K562 (cell line): ENCODE measurements at regions not wholly inside any gene's neighbourhood (a gene's known extent, or its start where the extent isn't known, plus 50 kb on each side); places are given as distances from the start of the nearest gene placed in this dataset.

Experiments
- ATAC-seq: fragments of 200-7000 bp; cut with Tn5 transposase; 3 replicates; pipeline ENCODE4 v1.9.1; 2020; ENCODE audit warnings: moderate library complexity
- BruUV-seq: library from RNA; stranded (reverse); fragments of 400-500 nt; replicated peaks from 2 replicates; lab custom pipeline; 2021; lab: Mats Ljungman, UMichigan
- CTCF ChIA-PET: fragments of 300-600 bp; formaldehyde crosslinking; extraction: SDS; loops from one replicate; lab custom pipeline; 2021; ENCODE audit warnings: low intra/inter-chr PET ratio; lab: Yijun Ruan, JAX
- POLR2A ChIA-PET: fragments of 300-600, 350-650 bp; sonication (Branson Sonifier 250); formaldehyde crosslinking; extraction: SDS; loops from one replicate; lab custom pipeline; 2021; ENCODE audit warnings: antibody characterized with exemption, inconsistent platforms; lab: Yijun Ruan, JAX
- DNase-seq, 4 experiments: peaks; one replicate each; pipeline versions ENCODE4 v3.0.0 to v3.0.0-alpha.2; 2011 to 2018; ENCODE audit warnings: low spot score in 3 of 4, mixed read lengths in 3 of 4; ENCODE audit errors: extremely low read depth in 1 of 4
- FAIRE-seq: peaks from 2 replicates; lab custom pipeline; 2011; peaks lifted over from hg19 to GRCh38; lab: Jason Lieb, UNC
- H2AFZ ChIP-seq: 2 replicates; pipeline ENCODE4 v1.6.0; 2011; ENCODE audit warnings: low read depth, low read length, control low read depth, inconsistent platforms
- H3K27ac ChIP-seq: fragments of 200-600 bp; 3 replicates; pipeline ENCODE4 v1.8.0; 2011; ENCODE audit warnings: low read depth, mild to moderate bottlenecking, control low read depth, inconsistent platforms, low read length, moderate library complexity, mixed read lengths; ENCODE audit errors: extremely low read depth
- H3K27me3 ChIP-seq, 2 experiments: fragments of 300-600 bp in 1 of 2; 2 replicates in 1 of 2; 3 replicates in 1 of 2; pipeline versions ENCODE4 v1.6.0 to v1.8.0; 2011; ENCODE audit warnings: inconsistent platforms in 2 of 2, low read length in 2 of 2, mild to moderate bottlenecking in 1 of 2, mixed read lengths in 1 of 2, moderate library complexity in 1 of 2; ENCODE audit not compliant: control insufficient read depth in 2 of 2, insufficient read depth in 2 of 2
- H3K36me3 ChIP-seq: fragments of 300-600 bp; 3 replicates; pipeline ENCODE4 v1.8.0; 2011; ENCODE audit warnings: mild to moderate bottlenecking, low read length, inconsistent platforms; ENCODE audit not compliant: control insufficient read depth, insufficient read depth
- H3K4me1 ChIP-seq, 2 experiments: fragments of 200-600 bp in 1 of 2; replicated peaks in 1 of 2; 2 replicates in 1 of 2; 3 replicates in 1 of 2; pipeline versions ENCODE4 v1.5.1 to v1.8.0; 2011; ENCODE audit warnings: inconsistent platforms in 2 of 2, low read length in 2 of 2, mild to moderate bottlenecking in 1 of 2, mixed read lengths in 1 of 2, moderate library complexity in 1 of 2; ENCODE audit not compliant: control insufficient read depth in 2 of 2, insufficient read depth in 2 of 2
- H3K4me2 ChIP-seq: 2 replicates; pipeline ENCODE4 v1.6.1; 2011; ENCODE audit warnings: low read length, control low read depth, inconsistent platforms, mixed read lengths; ENCODE audit not compliant: insufficient read depth
- H3K4me3 ChIP-seq: fragments of 200-600 bp; sonication (generic), shearing (Covaris generic); 2 replicates; pipeline ENCODE4 v1.5.1; 2016; ENCODE audit warnings: control low read depth, inconsistent platforms
- H3K79me2 ChIP-seq: fragments of 200-600 bp; 3 replicates; pipeline ENCODE4 v1.8.0; 2011; ENCODE audit warnings: low read length, inconsistent platforms; ENCODE audit not compliant: control insufficient read depth, insufficient read depth
- H3K9ac ChIP-seq, 2 experiments: 2 replicates each; pipeline versions ENCODE4 v1.6.0 to v1.6.1; 2011; ENCODE audit warnings: low read depth in 2 of 2, low read length in 2 of 2, control low read depth in 1 of 2, inconsistent platforms in 1 of 2, mild to moderate bottlenecking in 1 of 2, mixed read lengths in 1 of 2; ENCODE audit not compliant: insufficient read depth in 1 of 2
- H3K9me1 ChIP-seq: one replicate; pipeline ENCODE4 v1.6.0; 2011; ENCODE audit warnings: inconsistent platforms, mild to moderate bottlenecking, low read length, moderate library complexity; ENCODE audit not compliant: control insufficient read depth, insufficient read depth
- H3K9me3 ChIP-seq: replicated peaks from 2 replicates; pipeline ENCODE4 v1.5.1; 2011; ENCODE audit warnings: low read depth, low read length, inconsistent platforms; ENCODE audit not compliant: control insufficient read depth, insufficient read depth
- H4K20me1 ChIP-seq: replicated peaks from 2 replicates; pipeline ENCODE4 v1.6.1; 2011; ENCODE audit warnings: low read length, inconsistent platforms, mixed read lengths; ENCODE audit not compliant: control insufficient read depth, insufficient read depth
- HIVEP1 ChIP-seq: fragments of 250-450 bp; sonication (Bioruptor Pico); IDR thresholded peaks from 2 replicates; pipeline ENCODE4 v1.4.0; 2020; ENCODE audit warnings: mild to moderate bottlenecking
- HNRNPH1 ChIP-seq: fragments of 200-400 bp; formaldehyde crosslinking; optimal IDR thresholded peaks from 2 replicates; pipeline ENCODE3; 2017; ENCODE audit warnings: low read depth, mild to moderate bottlenecking, low read length, moderate library complexity
- RERE ChIP-seq: sonication (generic); formaldehyde crosslinking; IDR thresholded peaks from 2 replicates; pipeline ENCODE4 v1.8.0; 2023; ENCODE audit warnings: missing genetic modification reagents, mild to moderate bottlenecking, borderline replicate concordance
- TCF15 ChIP-seq: fragments of 250-450 bp; sonication (Bioruptor Pico); IDR thresholded peaks from 2 replicates; pipeline ENCODE4 v1.8.0; 2022; ENCODE audit warnings: moderate library complexity, mild to moderate bottlenecking, inconsistent platforms
- ZNF57 ChIP-seq: fragments of 450-650 bp; formaldehyde crosslinking; IDR thresholded peaks from 2 replicates; pipeline ENCODE4 v1.4.0; 2020; ENCODE audit warnings: mild to moderate bottlenecking, moderate library complexity
- WGBS: fragments of 100-300 bp; shearing (Covaris generic); methylation state at CpG from one replicate; pipeline ENCODE4 v1.1.6; 2016; ENCODE audit warnings: low coverage, mixed read lengths; ENCODE audit not compliant: insufficient coverage; ENCODE audit errors: missing lambda C conversion rate; 5-methylcytosine and 5-hydroxymethylcytosine counted together
- in situ Hi-C: fragments of 300-500 bp; cut with MboI; formaldehyde crosslinking; loops from 4 replicates; pipeline ENCODE4 v1.15.0; 2018; ENCODE audit warnings: inconsistent platforms, mixed read lengths
- intact Hi-C: fragments of 100-400 bp; cut with micrococcal nuclease; formaldehyde crosslinking; loops from 2 replicates; pipeline ENCODE4 v1.14.2; 2022

- H3K9ac ChIP-seq: no peak overlapping the region
- no peak overlapping the region for H3K4me3 ChIP-seq
- H2AFZ ChIP-seq: no peak overlapping the region
- H4K20me1 ChIP-seq: no peaks in the 10 kb centered on the region
- POLR2A ChIA-PET: no interaction called here
- H3K4me2 ChIP-seq: no peak overlapping the region
- no peak overlapping the region for H3K27ac ChIP-seq
- DNase-seq: no peak
- WGBS: 2% methylated on average over 10 of the region's 10 CpGs
- no peaks in the 10 kb centered on the region for H3K79me2 ChIP-seq
- no peak for ATAC-seq
- intact Hi-C loops: no loop called here
- H3K9me1 ChIP-seq: no peaks in the 10 kb centered on the region
- no peaks in the 10 kb centered on the region for H3K36me3 ChIP-seq
- BruUV-seq: no TSS peak
- in situ Hi-C loops: no loop called here
- H3K9me3 ChIP-seq: no peaks in the 10 kb centered on the region
- H3K4me1 ChIP-seq: no peaks in the 10 kb centered on the region
- TF ChIP-seq ZNF57 (CRISPR knock-in tag) (no peak), HNRNPH1 (no peak), HIVEP1 (no peak)
- CTCF ChIA-PET: no interaction called here
- H3K27me3 ChIP-seq: no peaks in the 10 kb centered on the region
- no peak for FAIRE-seq
These were observed 399.9 kb upstream of the CDH11 start for GRCh38 chr16:65521633-65522328.

- H3K4me2 ChIP-seq: no peak overlapping the region
- no peaks in the 10 kb centered on the region for H3K27me3 ChIP-seq
- H3K36me3 ChIP-seq: no peaks in the 10 kb centered on the region
- ChIA-PET CTCF (no interaction called here), POLR2A (no interaction called here)
- H2AFZ ChIP-seq: no peak overlapping the region
- H3K9me1 ChIP-seq: no peaks in the 10 kb centered on the region
- intact Hi-C loops: no loop called here
- no CpG with 5 or more reads among the region's 1 CpG for WGBS
- TF ChIP-seq TCF15 (CRISPR knock-in tag): no peak
- no peak for TF ChIP-seq RERE (CRISPR knock-in tag)
- BruUV-seq: no TSS peak
- ATAC-seq (no peak), DNase-seq (no peak), FAIRE-seq (no peak)
- H3K4me1 ChIP-seq: no peaks in the 10 kb centered on the region
- H3K4me3 ChIP-seq: no peak overlapping the region
- in situ Hi-C loops: no loop called here
- no peak overlapping the region for H3K27ac ChIP-seq
- no peaks in the 10 kb centered on the region for H4K20me1 ChIP-seq
- no peak overlapping the region for H3K9ac ChIP-seq
- H3K79me2 ChIP-seq: no peaks in the 10 kb centered on the region
- no peaks in the 10 kb centered on the region for H3K9me3 ChIP-seq
These were observed 397.5 kb upstream of the CDH11 start for GRCh38 chr16:65519402-65519801.
